Stromal cell of bone marrow (primary cell): ENCODE measurements at regions not wholly inside any gene's neighbourhood (a gene's known extent, or its start where the extent isn't known, plus 50 kb on each side); places are given as distances from the start of the nearest gene placed in this dataset.

ENCODE experiments used
- DNase-seq: peaks from one replicate; pipeline ENCODE4 v3.0.0-alpha.2; 2012; ENCODE audit warnings: low read depth

DNA sequence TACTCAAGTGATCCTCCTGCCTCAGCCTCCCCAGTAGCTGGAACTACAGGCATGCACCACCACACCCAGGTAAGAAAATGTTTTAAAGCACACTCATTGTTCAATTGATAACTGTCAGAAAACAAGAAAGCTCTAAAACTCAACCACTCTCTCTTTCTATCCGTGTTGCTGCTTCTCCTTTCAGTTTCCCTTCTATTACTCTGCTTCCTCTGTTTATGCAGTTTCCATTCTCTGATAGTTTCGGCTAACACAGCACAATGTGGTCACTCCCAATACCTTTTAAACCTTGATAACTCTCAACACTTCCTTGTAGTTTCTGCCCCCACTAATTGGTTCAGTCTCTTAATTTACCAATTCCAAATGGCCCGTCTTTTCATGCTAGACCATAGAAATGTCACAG lies 59.2 kb upstream of the NR4A3 start:
- DNase-seq = no peak
